GM03348 (cell line): ENCODE measurements at regions not wholly inside any gene's neighbourhood (a gene's known extent, or its start where the extent isn't known, plus 50 kb on each side); places are given as distances from the start of the nearest gene placed in this dataset.

Experiments used
- DNase-seq: peaks from one replicate; pipeline ENCODE4 v3.0.0; 2012; ENCODE audit warnings: low spot score

GRCh38 chr7:156127166-156128134, 315.2 kb upstream of the SHH start:
- no peak for DNase-seq

GRCh38 chr7:156125841-156126730, 313.8 kb upstream of the SHH start:
- DNase-seq: no peak

- DNase-seq: no peak
Observed at GRCh38 chr7:156124356-156124755, 312.1 kb upstream of the SHH start.

- DNase-seq: no peak
Observed at GRCh38 chr7:156123362-156123761, 311.1 kb upstream of the SHH start.

- no peak for DNase-seq
Observed at GRCh38 chr7:156122752-156123354, 310.6 kb upstream of the SHH start.

GRCh38 chr7:156121956-156122355, 309.7 kb upstream of the SHH start:
- no peak for DNase-seq

GRCh38 chr7:156121434-156121833, 309.2 kb upstream of the SHH start:
- no peak for DNase-seq

GRCh38 chr7:156120552-156120951, 308.3 kb upstream of the SHH start:
- no peak for DNase-seq

GRCh38 chr7:156119771-156120170, 307.5 kb upstream of the SHH start:
- DNase-seq: no peak

- no peak for DNase-seq
Observed at GRCh38 chr7:156118248-156118645, 306.0 kb upstream of the SHH start.

- DNase-seq: no peak
Observed at GRCh38 chr7:156117542-156118247, 305.4 kb upstream of the SHH start.

- no peak for DNase-seq
Observed at GRCh38 chr7:156116514-156117215, 304.4 kb upstream of the SHH start.

GRCh38 chr7:156115582-156115981, 303.3 kb upstream of the SHH start:
- DNase-seq: no peak

- DNase-seq: no peak
Observed at GRCh38 chr7:156113731-156114130, 301.5 kb upstream of the SHH start.

GRCh38 chr7:156109988-156110387, 297.7 kb upstream of the SHH start:
- DNase-seq: no peak

GRCh38 chr7:156109076-156109475, 296.8 kb upstream of the SHH start:
- no peak for DNase-seq

GRCh38 chr7:156107957-156108356, 295.7 kb upstream of the SHH start:
- no peak for DNase-seq

GRCh38 chr7:156106107-156106426, 293.8 kb upstream of the SHH start:
- no peak for DNase-seq

- DNase-seq: no peak
Observed at GRCh38 chr7:156105337-156106106, 293.3 kb upstream of the SHH start.

GRCh38 chr7:156104501-156105336, 292.5 kb upstream of the SHH start:
- no peak for DNase-seq
